HG03097 (cell line): ENCODE measurements at regions not wholly inside any gene's neighbourhood (a gene's known extent, or its start where the extent isn't known, plus 50 kb on each side); places are given as distances from the start of the nearest gene placed in this dataset.
"Not testable (repeated sequence)": the region's sequence is repeated elsewhere in the genome, so short reads cannot be mapped to it uniquely, and the experiment has no call there.

ENCODE experiments used
- ATAC-seq: cut with Tn5 transposase; IDR thresholded peaks from one replicate; pipeline ENCODE4 v1.9.1; 2021; ENCODE audit not compliant: unreplicated experiment, low FRiP score

- ATAC-seq = no peak
These were observed 802.0 kb downstream of the RAPGEF2 start for GRCh38 chr4:159904906-159905305.

- ATAC-seq = no peak
These were observed 803.2 kb downstream of the RAPGEF2 start for GRCh38 chr4:159906051-159906450.

- ATAC-seq = no peak
These were observed 803.6 kb downstream of the RAPGEF2 start for GRCh38 chr4:159906517-159906916.

GRCh38 chr4:159910721-159911120 lies 807.8 kb downstream of the RAPGEF2 start:
- ATAC-seq = no peak

- ATAC-seq = no peak
These were observed 819.2 kb downstream of the RAPGEF2 start for GRCh38 chr4:159922119-159922518.

GRCh38 chr4:159925770-159926169 lies 822.9 kb downstream of the RAPGEF2 start:
- ATAC-seq = no peak

GRCh38 chr4:159926871-159927270 lies 824.0 kb downstream of the RAPGEF2 start:
- ATAC-seq = no peak

- ATAC-seq = no peak
These were observed 824.9 kb downstream of the RAPGEF2 start for GRCh38 chr4:159927781-159928180.

GRCh38 chr4:159934602-159935001 lies 831.7 kb downstream of the RAPGEF2 start:
- ATAC-seq = not testable (repeated sequence)

- ATAC-seq = no peak
These were observed 834.7 kb downstream of the RAPGEF2 start for GRCh38 chr4:159937595-159937994.

- ATAC-seq = not testable (repeated sequence)
These were observed 836.8 kb downstream of the RAPGEF2 start for GRCh38 chr4:159939681-159940080.

- ATAC-seq = no peak
These were observed 838.2 kb downstream of the RAPGEF2 start for GRCh38 chr4:159941076-159941475.

GRCh38 chr4:159944477-159944876 lies 841.6 kb downstream of the RAPGEF2 start:
- ATAC-seq = no peak

- ATAC-seq = no peak
These were observed 844.2 kb downstream of the RAPGEF2 start for GRCh38 chr4:159946983-159947615.

GRCh38 chr4:159950707-159951106 lies 847.8 kb downstream of the RAPGEF2 start:
- no peak for ATAC-seq

GRCh38 chr4:159966746-159967145 lies 863.9 kb downstream of the RAPGEF2 start:
- no peak for ATAC-seq

GRCh38 chr4:159976871-159977482 lies 874.1 kb downstream of the RAPGEF2 start:
- ATAC-seq = not testable (repeated sequence)

GRCh38 chr4:159977907-159978617 lies 875.2 kb downstream of the RAPGEF2 start:
- no peak for ATAC-seq

- no peak for ATAC-seq
These were observed 876.5 kb downstream of the RAPGEF2 start for GRCh38 chr4:159979351-159979750.

- no peak for ATAC-seq
These were observed 877.1 kb downstream of the RAPGEF2 start for GRCh38 chr4:159979953-159980352.

- ATAC-seq = no peak
These were observed 878.1 kb downstream of the RAPGEF2 start for GRCh38 chr4:159980826-159981468.
